AG09319 (cell line): ENCODE measurements at regions not wholly inside any gene's neighbourhood (a gene's known extent, or its start where the extent isn't known, plus 50 kb on each side); places are given as distances from the start of the nearest gene placed in this dataset.
A peak's percentile ranks its signal among the peaks of the same experiment; 100 is the strongest.

Experiments
- DNase-seq: peaks from one replicate; pipeline ENCODE4 v3.0.0-alpha.2; 2010; ENCODE audit warnings: low read depth; ENCODE audit errors: extremely low read depth
- CTCF ChIP-seq: IDR thresholded peaks from 2 replicates; pipeline ENCODE4 v1.5.1; 2011; ENCODE audit warnings: low read depth, mild to moderate bottlenecking, inconsistent platforms, low read length, moderate library complexity

- DNase-seq: no peak
- no peak for TF ChIP-seq CTCF
Measured at GRCh38 chr1:56202796-56203492, 376.4 kb downstream of the PLPP3 start.

- no peak for DNase-seq
- TF ChIP-seq CTCF: no peak
Measured at GRCh38 chr1:56202186-56202585, 377.2 kb downstream of the PLPP3 start.

GRCh38 chr1:56200896-56201295, 378.5 kb downstream of the PLPP3 start:
- no peak for TF ChIP-seq CTCF

DNA sequence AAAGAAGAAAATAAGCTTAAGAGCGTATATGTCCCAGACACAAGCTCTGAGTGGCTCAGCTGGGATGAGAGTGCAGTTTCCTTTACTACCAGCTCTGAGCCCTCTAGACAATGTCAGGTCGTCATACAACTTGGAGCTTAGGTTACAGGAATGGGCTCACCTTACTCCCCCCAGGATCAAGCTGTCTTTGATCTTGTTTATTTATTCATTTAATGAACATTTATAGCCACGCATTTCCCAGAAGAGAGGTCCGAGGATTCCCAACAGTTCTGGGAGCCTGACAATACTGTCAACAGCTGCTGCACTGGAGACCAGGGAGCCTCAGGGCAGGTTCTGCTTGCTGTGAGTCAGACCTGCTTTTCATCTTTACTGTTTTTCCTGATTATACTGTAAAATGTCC, 378.9 kb downstream of the PLPP3 start:
- peak; percentile 52 for DNase-seq
- TF ChIP-seq CTCF: no peak

More at GRCh38 chr1:56200896-56201295, 378.5 kb downstream of the PLPP3 start:
- DNase-seq: no peak

GRCh38 chr1:56199956-56200355, 379.4 kb downstream of the PLPP3 start:
- TF ChIP-seq CTCF: no peak
- DNase-seq: no peak

DNA sequence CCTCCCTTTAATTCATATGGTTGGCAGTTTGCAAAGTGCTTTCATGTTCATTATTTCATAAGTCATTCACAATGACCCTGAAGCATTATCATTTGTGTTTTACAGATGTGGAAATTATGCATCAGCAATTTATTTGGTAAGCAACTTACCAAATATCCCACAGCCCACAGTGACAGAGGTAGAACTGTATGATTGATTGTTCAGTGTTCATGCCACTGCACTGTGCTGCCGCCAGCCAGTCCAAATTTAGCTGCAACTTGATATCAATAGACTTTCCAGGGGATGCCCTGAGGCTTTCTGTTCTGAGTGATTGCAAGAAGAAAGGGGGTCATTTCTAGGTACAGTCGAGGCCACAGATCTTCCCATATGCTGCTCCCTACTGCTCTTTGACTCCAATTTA, 380.3 kb downstream of the PLPP3 start:
- TF ChIP-seq CTCF: no peak
- DNase-seq: no peak

GRCh38 chr1:56197946-56198345, 381.4 kb downstream of the PLPP3 start:
- TF ChIP-seq CTCF: no peak

More at GRCh38 chr1:56197946-56198345, 381.4 kb downstream of the PLPP3 start:
- DNase-seq: no peak
